Smooth muscle cell (in vitro differentiated cells): ENCODE measurements at regions not wholly inside any gene's neighbourhood (a gene's known extent, or its start where the extent isn't known, plus 50 kb on each side); places are given as distances from the start of the nearest gene placed in this dataset.

Source experiments
- DNase-seq: peaks from one replicate; lab custom pipeline; 2025; ENCODE audit not compliant: unreplicated experiment; lab: John Stamatoyannopoulos, UW
- H2AFZ ChIP-seq: fragments of 200-600 bp; sonication (generic); 2 replicates; pipeline ENCODE4 v1.6.0; 2016; ENCODE audit warnings: antibody characterized with exemption, low read depth, mild to moderate bottlenecking
- H3F3A ChIP-seq: fragments of 200-600 bp; sonication (generic); 2 replicates; pipeline ENCODE4 v1.6.0; 2017; ENCODE audit warnings: antibody characterized with exemption, low read depth
- H3K27ac ChIP-seq: fragments of 200-600 bp; sonication (generic); 2 replicates; pipeline ENCODE4 v1.5.1; 2016; ENCODE audit warnings: low read depth, mild to moderate bottlenecking
- H3K27me3 ChIP-seq: fragments of 200-600 bp; sonication (generic); 2 replicates; pipeline ENCODE4 v1.6.1; 2016; ENCODE audit warnings: low read depth, mild to moderate bottlenecking
- H3K36me3 ChIP-seq: fragments of 200-600 bp; sonication (generic); 2 replicates; pipeline ENCODE4 v1.5.1; 2016; ENCODE audit warnings: low read depth
- H3K4me1 ChIP-seq: fragments of 200-600 bp; sonication (generic); 2 replicates; pipeline ENCODE4 v1.5.1; 2016; ENCODE audit warnings: low read depth
- H3K4me2 ChIP-seq: fragments of 200-600 bp; sonication (generic); 2 replicates; pipeline ENCODE4 v1.6.0; 2016; ENCODE audit warnings: mild to moderate bottlenecking
- H3K4me3 ChIP-seq: fragments of 200-600 bp; sonication (generic); 2 replicates; pipeline ENCODE4 v1.5.1; 2016; ENCODE audit warnings: mild to moderate bottlenecking
- H3K79me2 ChIP-seq: fragments of 200-600 bp; sonication (generic); 2 replicates; pipeline ENCODE4 v1.6.0; 2016; ENCODE audit warnings: low read depth, mild to moderate bottlenecking
- H3K9ac ChIP-seq: fragments of 200-600 bp; sonication (generic); 2 replicates; pipeline ENCODE4 v1.6.0; 2016; ENCODE audit warnings: low read depth
- H3K9me3 ChIP-seq: fragments of 200-600 bp; sonication (generic); replicated peaks from 2 replicates; pipeline ENCODE4 v1.5.1; 2016; ENCODE audit warnings: low read depth
- H4K20me1 ChIP-seq: fragments of 200-600 bp; sonication (generic); 2 replicates; pipeline ENCODE4 v1.6.0; 2016; ENCODE audit warnings: low read depth
- CTCF ChIP-seq: fragments of 200-600 bp; sonication (generic); IDR thresholded peaks from 2 replicates; pipeline ENCODE4 v1.5.1; 2017; ENCODE audit warnings: borderline replicate concordance, mild to moderate bottlenecking, antibody characterized with exemption; ENCODE audit not compliant: insufficient read depth, poor library complexity, severe bottlenecking
- WGBS: methylation state at CpG from one replicate; pipeline ENCODE4 v1.1.7; 2016; ENCODE audit warnings: low lambda C conversion rate; 5-methylcytosine and 5-hydroxymethylcytosine counted together

DNA sequence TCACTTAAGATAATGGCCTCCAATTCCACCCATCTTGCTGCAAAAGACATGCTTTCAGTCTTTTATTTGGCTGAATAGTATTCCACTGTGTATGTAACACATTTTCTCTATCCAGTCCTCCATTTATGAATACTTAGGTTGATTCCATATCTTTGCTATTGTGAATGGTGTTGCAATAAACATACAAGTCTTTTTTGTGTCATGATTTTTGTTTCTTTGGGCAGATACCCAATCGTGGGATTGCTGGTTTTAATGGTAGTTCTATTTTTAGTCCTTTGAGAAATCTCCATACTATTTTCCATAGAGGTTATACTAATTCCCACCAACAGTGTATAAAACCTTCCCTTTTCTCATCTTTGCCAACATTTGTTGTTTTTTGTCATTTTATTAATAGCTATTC, 180.9 kb downstream of the SMIM20 start:
- WGBS, result 68% methylated on average over 1 of the region's 1 CpG
- Histone ChIP-seq H3K4me2 (no peak overlapping the region), H3K79me2 (no peaks in the 10 kb centered on the region), H3F3A (no peaks in the 10 kb centered on the region), H2AFZ (no peak overlapping the region), H3K27ac (no peak overlapping the region), H3K36me3 (no peaks in the 10 kb centered on the region), H3K4me3 (no peak overlapping the region), H3K27me3 (no peaks in the 10 kb centered on the region), H3K9ac (no peak overlapping the region), H3K9me3 (no peaks in the 10 kb centered on the region), H3K4me1 (no peaks in the 10 kb centered on the region), H4K20me1 (no peaks in the 10 kb centered on the region)
- no peak for DNase-seq
- TF ChIP-seq CTCF, result no peak

- no peaks in the 10 kb centered on the region for H3K79me2 ChIP-seq
- no peak overlapping the region for H3K4me3 ChIP-seq
- H3K27ac ChIP-seq, result no peak overlapping the region
- DNase-seq, result no peak
- no peaks in the 10 kb centered on the region for H3K9me3 ChIP-seq
- no peaks in the 10 kb centered on the region for H3K36me3 ChIP-seq
- H3K4me1 ChIP-seq, result no peaks in the 10 kb centered on the region
- H3K27me3 ChIP-seq, result no peaks in the 10 kb centered on the region
- H2AFZ ChIP-seq, result no peak overlapping the region
- no peaks in the 10 kb centered on the region for H3F3A ChIP-seq
- TF ChIP-seq CTCF, result no peak
- H3K9ac ChIP-seq, result no peak overlapping the region
- no peak overlapping the region for H3K4me2 ChIP-seq
- no peaks in the 10 kb centered on the region for H4K20me1 ChIP-seq
These were observed 185.9 kb downstream of the SMIM20 start for GRCh38 chr4:26099967-26100366.

DNA sequence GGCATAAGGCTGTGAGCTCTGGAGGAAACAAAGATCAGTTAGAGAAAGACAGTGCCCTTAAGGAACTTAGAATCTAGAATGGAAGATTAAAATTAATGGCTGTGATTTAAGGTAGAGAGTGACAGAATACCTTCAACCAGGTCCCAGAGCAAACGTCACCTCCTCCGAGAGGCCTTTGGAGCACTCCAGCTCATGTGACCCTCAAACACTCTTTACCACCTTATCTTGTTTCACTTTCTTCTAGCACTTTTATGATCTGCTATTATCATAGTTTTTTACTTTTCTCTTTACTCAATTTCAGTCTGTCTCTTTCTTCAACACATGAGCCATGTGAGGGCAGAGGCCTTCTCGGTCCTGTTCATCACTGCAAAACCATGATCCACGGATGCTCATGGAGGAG, 187.0 kb downstream of the SMIM20 start:
- Histone ChIP-seq H3K27ac (no peak overlapping the region), H2AFZ (no peak overlapping the region), H3K4me2 (no peak overlapping the region), H4K20me1 (no peaks in the 10 kb centered on the region), H3K36me3 (no peaks in the 10 kb centered on the region), H3K79me2 (no peaks in the 10 kb centered on the region), H3F3A (peaks cover 7% of the 10 kb centered on the region), H3K4me1 (no peaks in the 10 kb centered on the region), H3K27me3 (no peaks in the 10 kb centered on the region), H3K9me3 (no peaks in the 10 kb centered on the region), H3K4me3 (no peak overlapping the region), H3K9ac (no peak overlapping the region)
- 96% methylated on average over 4 of the region's 4 CpGs for WGBS
- no peak for TF ChIP-seq CTCF
- no peak for DNase-seq

GRCh38 chr4:26104056-26104685, 190.2 kb downstream of the SMIM20 start:
- no peaks in the 10 kb centered on the region for H3K36me3 ChIP-seq
- TF ChIP-seq CTCF, result no peak
- H3K4me1 ChIP-seq, result no peaks in the 10 kb centered on the region
- no peak overlapping the region for H3K9ac ChIP-seq
- no peak for DNase-seq
- H3F3A ChIP-seq, result peaks cover 11% of the 10 kb centered on the region
- H3K4me2 ChIP-seq, result no peak overlapping the region
- H2AFZ ChIP-seq, result no peak overlapping the region
- no peaks in the 10 kb centered on the region for H3K79me2 ChIP-seq
- no peak overlapping the region for H3K27ac ChIP-seq
- no peak overlapping the region for H3K4me3 ChIP-seq
- H4K20me1 ChIP-seq, result no peaks in the 10 kb centered on the region
- WGBS, result 95% methylated on average over 3 of the region's 3 CpGs
- H3K27me3 ChIP-seq, result no peaks in the 10 kb centered on the region
- no peaks in the 10 kb centered on the region for H3K9me3 ChIP-seq
